GM19023 (cell line): ENCODE measurements at regions not wholly inside any gene's neighbourhood (a gene's known extent, or its start where the extent isn't known, plus 50 kb on each side); places are given as distances from the start of the nearest gene placed in this dataset.

Experiments used
- ATAC-seq: cut with Tn5 transposase; IDR thresholded peaks from one replicate; pipeline ENCODE4 v1.9.1; 2021; ENCODE audit warnings: mild to moderate bottlenecking, moderate library complexity; ENCODE audit not compliant: unreplicated experiment

DNA sequence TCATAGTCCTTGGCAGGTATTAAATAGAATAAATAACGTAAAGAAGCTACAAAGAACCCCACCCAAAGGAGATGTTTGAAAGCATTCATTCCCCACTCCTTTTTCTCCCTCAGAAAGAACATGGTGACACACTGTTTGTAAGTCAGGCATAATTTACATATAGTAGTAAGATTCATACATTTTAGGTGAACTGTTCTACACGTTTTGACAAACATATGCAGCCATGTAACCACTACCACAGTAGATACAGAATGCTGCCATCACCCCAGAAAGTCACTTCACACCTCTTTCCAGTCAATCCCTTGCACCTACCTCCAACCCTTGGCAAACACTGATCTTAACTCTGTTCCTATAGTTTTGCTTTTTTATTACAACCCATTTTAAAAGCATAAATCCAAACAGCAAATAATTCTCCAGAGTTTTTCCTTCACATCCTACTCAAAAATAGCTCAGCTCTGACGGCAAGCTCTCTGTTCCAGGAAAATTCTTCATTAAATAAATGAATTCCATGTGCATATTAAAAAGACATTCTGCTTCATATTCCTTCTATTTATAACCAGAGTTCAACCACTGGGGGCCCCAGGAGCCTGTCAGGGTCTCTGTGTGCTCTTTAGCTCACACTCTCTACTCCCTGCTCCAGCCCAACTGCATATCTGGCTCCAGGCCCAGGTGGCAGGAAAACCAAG, 258.8 kb downstream of the PLPP3 start:
- no peak for ATAC-seq

DNA sequence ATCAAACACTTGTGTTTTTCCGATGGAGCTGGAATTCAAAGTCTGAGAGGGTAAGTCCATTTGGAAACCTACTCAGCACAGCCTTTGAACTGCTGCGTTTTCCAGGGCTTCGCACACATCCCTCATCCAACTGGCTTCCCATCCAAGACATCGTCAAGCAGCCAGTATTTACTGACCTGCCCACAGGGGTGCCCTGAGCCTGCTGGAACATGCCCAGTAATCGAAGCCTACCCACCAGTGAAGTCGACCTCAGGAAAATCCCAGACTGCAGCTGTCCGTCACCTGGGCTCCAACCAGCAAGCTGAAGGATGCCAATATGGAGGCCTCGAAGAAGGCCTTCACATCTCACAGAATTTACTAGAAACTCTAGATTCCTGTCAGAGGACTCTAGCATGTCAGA, 261.6 kb downstream of the PLPP3 start:
- ATAC-seq, result no peak

DNA sequence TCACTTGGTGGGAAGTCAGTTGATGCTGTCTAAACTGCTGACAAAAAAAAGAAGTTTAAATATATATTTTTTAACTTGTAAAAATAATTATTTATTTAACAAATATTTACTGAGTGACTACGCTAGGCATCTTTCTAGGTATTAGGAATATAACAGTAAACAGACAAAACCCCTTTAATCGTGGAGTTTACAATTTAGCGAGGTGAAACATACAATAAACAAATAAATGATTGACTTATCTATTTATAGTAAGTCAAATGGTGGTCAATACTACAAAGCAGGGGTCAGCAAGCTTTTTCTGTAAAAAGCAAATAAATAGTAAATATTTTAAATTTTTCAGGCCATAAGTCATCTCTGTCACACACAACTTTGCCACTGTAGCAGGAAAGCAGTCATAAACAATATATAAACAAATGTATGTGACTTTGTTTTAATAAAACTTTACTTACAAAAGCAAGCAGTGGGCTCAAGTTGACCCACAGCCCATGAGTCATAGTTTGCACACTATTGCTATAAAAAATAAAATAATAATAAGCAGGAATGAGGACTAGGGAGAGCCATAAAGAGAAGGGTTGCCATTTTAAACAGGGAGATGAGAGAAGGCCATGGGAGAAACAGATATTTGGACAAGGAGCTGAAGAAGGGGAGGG, 263.9 kb downstream of the PLPP3 start:
- ATAC-seq, result no peak

DNA sequence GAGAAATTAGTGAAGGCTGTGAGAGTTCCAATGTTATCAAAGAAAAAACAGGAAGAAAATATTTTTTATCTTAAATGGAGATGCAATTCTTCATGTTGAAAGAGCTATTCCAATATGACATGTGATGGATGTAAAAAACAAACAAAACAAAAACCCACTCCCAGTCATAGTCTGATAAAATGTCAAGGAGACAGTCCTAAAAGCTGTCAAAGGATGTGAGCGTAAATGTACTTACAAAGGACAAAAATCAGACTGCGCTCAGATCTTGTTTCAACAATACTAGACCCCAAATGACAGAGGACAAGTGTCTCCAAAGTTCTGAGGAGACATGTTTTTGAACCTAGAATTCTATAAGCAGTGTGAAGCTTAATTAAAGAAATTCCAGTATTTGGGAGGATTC, 265.8 kb downstream of the PLPP3 start:
- no peak for ATAC-seq

DNA sequence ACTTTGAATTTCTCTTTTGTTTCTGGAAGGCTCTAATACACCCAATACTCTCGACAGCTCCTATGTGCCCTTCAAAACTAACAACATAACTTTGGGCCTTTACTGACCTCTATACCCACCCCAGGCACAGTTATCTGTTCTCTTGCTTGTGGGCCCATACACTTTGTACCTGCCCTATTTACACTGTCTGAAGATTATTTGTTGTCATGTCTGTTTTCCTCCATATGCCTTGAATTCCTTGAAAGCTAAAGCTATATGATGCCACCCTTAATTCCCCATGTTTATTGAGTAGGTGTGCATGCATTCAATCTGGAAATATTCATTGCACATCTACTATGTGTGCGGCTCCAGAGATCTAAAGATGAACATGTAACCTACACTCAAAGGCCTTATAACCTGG, 267.6 kb downstream of the PLPP3 start:
- no peak for ATAC-seq

DNA sequence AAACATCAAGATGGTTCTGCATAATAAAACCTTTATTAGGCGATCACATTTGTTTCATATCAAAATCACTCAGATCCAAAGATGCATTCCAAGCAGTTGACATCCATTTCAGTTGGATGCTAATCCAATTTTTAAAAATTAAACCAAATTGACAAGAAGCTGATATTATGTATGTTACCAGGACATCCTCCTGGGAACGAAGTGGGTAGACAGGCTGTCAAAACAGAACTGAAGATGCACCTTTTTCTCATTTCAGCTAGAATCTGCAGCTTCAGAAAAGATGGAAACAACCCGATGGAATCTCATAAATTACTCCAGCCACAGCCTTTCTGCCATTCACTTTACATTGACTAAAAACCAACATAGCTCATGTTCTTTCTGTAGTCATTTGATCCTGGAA, 268.4 kb downstream of the PLPP3 start:
- no peak for ATAC-seq

DNA sequence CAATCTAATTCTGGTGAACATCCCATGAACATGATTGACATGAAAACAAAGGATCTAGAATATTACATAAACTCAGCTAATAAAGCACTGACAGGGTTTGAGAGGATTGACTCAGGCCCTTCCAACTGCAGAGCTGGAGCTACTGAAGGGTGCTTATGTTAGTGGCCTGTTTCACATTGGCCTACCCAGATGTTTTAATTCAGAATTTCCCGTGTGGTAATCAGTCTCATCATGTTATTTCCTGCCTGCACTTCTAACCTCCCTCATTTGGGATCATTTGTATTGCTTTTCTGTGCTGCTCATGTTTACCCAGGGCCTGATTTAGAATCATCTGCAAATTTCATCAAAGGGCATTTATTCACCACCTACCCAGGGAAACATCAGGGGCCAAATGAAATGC, 270.3 kb downstream of the PLPP3 start:
- no peak for ATAC-seq

DNA sequence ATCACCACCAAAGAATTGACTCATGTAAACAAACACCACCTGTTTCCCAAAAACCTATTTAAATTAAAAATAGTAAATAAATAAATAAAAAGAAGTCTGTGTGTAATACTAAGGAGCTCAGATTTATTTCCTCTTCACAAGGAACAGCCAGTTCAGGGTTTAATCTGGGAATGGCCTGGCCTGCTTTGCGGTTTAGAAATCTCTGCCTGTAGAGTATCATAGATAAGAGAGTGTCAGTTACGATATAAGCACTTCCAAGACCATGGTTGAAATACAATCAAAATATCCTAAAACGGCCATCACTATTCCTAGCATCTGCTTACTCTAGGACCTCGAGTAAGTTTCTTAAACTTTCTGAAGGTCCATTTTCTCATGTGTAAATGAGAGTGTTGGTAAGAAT, 274.4 kb downstream of the PLPP3 start:
- no peak for ATAC-seq

DNA sequence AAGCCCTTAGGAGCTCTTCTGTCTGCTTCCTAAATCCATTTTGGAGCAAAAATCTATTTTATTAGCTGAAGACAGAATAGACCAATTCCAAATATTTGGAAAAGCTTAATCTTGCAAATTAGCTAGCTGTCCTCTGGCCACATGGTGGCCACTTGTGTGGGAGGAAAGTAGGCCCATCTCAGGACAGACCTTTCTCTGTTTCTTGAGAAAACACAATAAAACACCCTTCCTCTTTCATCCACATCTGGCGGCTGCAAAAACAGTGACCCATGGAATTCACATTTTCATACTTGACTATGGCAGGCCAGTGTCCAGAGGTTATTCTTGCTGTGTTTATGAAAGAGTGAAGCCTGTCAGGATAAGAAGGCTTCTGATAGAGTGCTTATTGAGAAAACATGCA, 275.6 kb downstream of the PLPP3 start:
- ATAC-seq, result no peak

DNA sequence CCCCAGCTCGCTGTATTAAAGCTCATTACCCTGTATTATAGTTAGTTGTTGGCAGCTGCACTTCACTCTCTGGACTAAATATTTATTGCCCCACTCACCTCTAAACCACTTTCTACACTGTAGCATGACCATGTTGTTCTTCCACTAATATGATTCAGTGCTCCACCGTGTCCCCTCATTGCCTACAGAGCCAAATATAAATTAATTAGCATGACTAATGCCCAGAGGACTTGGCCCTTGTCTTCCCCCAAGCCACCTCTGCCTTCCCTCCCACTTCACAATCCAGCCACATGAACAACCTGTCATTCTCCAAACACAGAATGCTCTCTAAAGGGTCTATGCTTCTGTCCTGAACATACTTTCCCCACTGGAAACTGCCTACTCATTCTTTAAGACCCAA, 276.5 kb downstream of the PLPP3 start:
- ATAC-seq, result no peak

DNA sequence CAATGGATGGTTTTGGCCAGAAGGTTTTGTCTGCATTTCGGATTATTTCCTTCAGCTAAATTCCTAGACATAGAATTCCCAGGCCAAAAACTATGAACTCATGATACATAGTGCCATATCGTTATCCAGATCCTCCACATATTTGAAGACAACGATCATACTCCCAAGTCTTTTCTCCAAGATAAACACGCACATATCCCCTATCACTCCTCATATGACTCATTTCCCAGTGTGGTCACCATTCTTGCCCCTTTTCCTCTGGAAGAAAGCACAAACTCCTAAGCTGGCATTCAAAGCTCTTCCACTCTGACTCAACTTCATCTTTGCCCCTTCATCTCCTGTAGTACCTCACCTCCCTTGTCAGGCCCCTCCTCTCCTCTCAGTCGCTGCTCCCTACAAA, 277.6 kb downstream of the PLPP3 start:
- ATAC-seq, result no peak

DNA sequence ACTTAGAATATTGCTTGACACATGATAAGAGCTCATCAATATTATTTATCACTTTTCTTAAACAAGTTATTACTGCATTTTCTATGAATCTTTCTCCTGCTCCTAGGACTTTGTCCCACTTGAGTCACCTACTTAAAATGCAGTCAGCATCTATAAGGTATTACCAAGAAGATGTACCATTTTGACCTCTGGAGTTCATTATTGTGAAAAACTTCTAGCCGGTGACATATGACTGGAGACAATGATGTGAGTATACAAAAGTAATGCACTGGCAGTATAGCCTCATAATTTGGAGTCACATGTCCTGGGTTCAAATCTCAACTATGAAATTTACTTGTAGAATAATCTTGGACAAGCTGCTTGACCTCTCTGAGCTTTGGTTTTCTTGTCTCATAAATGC, 278.5 kb downstream of the PLPP3 start:
- ATAC-seq, result no peak

DNA sequence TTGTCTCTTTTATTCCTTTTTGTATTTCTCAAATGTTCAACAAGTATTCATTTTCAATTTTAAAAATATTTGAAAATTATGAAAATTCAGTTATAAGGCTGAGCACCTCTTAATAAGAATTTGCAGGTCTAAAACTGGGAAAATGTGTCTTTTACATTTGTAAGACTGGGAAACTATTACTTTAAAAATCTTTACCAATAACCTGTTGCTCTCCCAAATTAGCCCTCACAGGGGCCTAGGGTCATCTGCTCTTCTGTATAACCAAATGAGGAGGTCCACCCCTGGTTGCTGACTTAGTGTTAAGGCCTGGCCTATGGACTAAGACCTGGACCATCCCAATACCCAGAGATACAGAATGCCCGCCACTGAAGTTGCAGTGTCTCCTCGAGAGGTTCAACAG, 280.5 kb downstream of the PLPP3 start:
- no peak for ATAC-seq

DNA sequence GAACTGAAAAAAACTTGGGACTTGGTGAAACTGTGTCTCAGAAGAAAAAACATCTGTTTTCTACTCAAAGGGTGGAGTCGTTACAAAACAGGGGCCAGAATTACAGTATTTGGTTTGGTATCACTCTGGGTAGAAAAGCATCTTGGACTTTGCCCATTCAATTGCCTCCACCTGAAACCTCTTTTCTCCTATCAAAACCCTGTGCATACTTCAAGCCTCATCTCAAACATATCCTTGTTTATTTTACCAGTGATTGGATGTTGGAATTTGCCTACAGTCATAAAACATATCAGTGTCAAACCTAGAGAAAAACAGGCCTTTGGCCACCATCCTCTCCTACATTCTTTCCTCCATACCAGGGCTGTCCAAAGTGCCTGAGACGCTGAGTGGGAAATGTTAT, 281.5 kb downstream of the PLPP3 start:
- ATAC-seq, result no peak

DNA sequence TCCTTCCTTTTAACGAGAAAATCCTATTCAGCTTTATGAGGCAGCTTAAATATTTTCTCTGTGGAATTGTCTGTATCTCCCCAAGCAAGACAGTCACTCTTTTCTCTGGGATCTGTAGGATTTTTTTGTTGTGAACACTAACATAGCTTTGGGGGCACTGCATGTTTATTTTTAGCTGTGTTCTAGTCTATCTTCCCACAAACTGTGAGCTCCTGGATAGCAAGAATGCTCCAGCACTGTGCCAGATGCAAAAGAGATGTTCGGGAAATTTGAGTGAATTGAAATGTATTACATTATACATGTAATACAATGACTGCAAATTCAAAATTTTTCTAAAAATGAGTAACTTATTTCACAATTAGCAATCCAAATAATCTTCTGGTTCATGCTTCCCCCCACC, 282.2 kb downstream of the PLPP3 start:
- no peak for ATAC-seq

DNA sequence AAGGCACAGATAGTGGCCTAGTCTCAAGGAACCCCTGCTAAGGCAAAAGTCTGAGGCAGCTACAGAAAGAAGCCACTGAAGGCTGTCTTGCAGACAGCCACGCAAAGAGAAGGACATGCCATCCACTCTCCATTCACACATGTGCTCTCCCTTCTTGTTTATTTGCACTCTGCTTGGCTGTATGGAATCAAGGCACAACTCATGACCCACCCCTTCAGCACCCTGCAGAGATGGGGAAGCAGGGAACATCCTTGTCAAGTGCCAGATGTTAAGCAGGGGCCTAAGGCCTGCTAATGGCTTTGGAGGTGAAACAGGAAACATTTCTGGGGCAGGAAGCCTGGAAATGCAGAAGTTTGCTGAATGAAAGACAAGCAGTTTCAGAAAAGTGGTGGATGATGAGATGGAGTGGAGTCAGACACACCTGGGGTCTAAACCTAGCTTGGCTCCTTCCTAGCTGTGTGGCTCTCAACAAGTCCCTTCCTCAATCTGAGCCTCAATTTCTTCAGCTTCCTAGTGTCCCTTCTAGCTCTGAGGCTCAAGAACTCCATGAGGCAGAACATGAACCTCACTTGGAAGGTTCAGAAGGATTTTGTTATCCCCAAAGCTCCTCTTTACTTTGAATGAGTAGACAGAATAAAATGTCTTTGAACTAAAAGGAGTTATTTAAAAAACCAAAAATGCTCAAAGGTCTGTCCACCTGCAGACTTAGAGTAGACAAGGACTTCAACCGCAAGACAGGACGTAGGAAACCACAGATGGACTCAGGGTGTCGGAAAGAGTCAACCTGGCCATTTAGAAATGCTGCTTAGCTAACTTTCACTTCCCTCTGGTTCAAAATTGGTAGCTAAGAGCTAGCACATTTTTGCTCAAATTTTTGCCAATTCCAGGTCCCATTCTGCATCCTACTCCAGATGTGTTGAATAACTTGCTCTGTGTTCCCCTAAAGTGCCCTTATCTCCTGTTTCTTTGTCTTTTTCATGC, 283.1 kb downstream of the PLPP3 start:
- no peak for ATAC-seq

DNA sequence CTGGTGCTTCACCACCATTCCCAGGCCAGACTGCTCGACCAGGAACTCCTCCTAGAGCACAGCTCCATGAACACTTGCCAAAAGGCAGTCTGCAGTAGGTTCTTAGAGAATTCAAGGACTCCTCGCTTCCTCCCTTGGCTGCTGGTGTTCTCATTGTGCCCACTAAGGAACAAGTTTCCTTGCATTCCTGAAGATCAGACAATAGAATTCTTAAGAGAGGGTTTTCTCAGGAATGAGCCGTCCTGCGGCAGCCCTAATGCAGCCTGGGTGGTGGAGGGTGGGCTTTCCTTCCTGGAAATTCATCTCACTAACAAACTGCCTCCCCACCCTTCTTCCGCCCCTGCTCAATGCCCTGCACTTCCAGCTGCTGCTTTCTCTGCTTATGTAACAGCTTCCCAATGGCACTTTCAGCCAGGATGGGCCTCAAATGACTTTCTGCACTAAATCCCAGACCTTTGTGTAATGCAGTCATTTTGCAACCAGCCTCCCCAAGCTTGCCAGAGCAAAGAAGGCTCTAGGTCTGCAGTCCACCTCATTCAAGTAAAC, 287.9 kb downstream of the PLPP3 start:
- ATAC-seq, result no peak

DNA sequence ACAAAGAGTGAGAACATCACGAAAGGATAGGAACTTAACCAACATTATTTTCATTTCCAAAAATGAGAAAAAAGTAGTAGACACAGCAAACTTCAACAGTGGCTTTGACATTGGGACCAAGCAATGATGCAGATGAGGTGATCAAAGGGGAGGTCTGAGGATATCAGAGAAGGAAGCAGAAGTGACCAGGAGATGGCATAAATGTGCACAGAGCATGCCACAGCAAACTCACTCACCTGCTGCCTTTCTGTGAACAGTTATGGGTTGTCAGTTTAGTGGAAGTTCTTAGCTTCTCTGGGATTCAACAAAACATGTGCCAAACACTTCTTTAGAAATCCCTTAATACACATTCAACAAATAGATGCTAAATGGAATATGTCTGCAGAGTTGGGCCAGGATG, 290.1 kb downstream of the PLPP3 start:
- ATAC-seq, result no peak

DNA sequence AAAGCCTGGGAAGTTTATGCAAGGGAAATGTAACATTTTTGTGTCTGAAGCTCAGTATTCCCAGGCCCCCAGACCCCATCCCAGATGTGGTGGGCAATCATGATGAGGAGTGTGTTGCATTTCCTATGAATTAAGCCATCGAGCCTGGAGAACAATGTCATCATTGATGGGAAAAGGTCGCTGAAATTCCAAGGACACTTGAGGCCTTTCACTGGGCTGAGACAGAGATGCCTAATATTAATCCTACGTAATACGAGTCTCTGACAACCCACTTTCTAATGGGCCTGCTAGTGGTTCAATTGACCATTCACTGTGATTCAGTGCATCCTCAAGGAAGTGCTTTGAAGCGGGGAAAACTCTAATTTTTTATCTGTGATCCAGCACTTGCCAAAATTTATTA, 291.6 kb downstream of the PLPP3 start:
- ATAC-seq, result no peak

DNA sequence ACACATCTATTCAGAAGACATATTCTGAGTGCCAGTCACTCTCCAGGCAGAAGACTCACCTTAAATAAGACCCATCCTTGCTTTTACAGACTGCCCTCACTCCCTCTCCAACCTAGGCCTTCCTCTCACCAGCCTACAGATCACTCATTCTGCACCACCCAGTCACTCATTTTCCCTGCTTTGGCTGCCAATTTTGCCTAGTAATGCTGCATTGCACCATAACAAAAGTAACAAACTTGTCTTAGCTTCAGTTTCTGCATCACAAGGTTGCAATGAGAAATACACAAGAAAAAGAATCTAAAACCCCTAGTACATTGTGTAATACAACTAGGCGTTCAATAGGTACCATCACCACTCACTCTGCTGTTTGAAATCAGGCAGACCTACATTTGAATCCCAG, 292.4 kb downstream of the PLPP3 start:
- no peak for ATAC-seq

DNA sequence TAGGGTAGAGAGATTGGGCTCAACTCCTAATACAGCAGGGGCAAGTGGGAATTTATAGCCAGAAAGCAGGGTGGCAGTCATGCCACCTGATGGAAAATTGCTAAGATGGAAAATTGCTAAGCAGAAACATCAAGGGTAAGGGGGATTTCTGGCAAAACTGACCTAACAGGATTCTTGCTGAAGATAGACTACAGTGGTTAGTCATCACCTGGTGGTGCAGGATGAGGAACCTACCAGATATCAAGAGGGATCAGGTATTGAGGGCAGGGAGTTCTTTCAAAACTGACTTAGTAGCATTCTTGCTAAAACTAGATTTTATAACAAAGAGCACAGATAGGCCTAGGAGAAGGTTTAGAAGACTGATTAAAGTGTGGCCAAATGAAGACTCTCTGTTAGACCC, 292.9 kb downstream of the PLPP3 start:
- ATAC-seq, result no peak
